Memory B cell (primary cell): ENCODE measurements at regions not wholly inside any gene's neighbourhood (a gene's known extent, or its start where the extent isn't known, plus 50 kb on each side); places are given as distances from the start of the nearest gene placed in this dataset.

Experiments
- ATAC-seq: fragments of 150-1000 bp; cut with Tn5 transposase; 2 replicates; pipeline ENCODE4 v1.10.0; 2021; ENCODE audit warnings: low read depth, mild to moderate bottlenecking, moderate library complexity
- DNase-seq, 2 donors: peaks; one replicate each; pipeline ENCODE4 v3.0.0; 2022; ENCODE audit warnings: low spot score in 2 of 2
- H3K27ac Mint-ChIP-seq: one replicate; pipeline ENCODE4 v1.8.0; 2022; ENCODE audit warnings: mild to moderate bottlenecking, moderate library complexity, mixed read lengths
- H3K27me3 Mint-ChIP-seq: one replicate; pipeline ENCODE4 v1.8.0; 2022; ENCODE audit warnings: mixed read lengths
- H3K36me3 Mint-ChIP-seq: one replicate; pipeline ENCODE4 v1.8.0; 2022; ENCODE audit warnings: mild to moderate bottlenecking, mixed read lengths
- H3K4me1 Mint-ChIP-seq: one replicate; pipeline ENCODE4 v1.8.0; 2022; ENCODE audit warnings: mixed read lengths
- H3K4me3 Mint-ChIP-seq: one replicate; pipeline ENCODE4 v1.8.0; 2022; ENCODE audit warnings: mild to moderate bottlenecking, moderate library complexity, mixed read lengths
- H3K9me3 Mint-ChIP-seq: one replicate; pipeline ENCODE4 v1.8.0; 2022; ENCODE audit warnings: mixed read lengths

DNA sequence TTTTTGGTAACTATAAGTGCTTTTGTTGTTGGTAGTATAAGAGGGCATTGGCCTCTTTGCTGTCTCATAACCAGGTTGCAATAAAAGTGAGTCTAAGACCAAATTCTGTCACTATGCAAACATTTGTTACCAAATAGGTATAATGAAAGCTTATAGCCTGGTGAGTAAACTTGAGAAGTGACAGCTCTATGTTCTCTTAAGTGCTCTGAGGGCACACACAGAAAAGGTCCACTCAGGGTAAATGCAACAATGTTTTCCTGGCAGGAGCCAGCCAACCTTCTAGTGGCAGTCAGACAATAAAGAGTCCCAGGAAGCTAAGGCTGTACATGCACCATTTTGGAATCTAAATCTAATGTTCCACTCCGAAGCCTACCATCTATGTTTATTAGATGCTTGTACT, 262.1 kb upstream of the TGFBR2 start:
- Mint-ChIP-seq H3K4me1 (peaks cover 2% of the 10 kb centered on the region), H3K27ac (no peak overlapping the region), H3K4me3 (no peak overlapping the region), H3K27me3 (no peaks in the 10 kb centered on the region), H3K36me3 (no peaks in the 10 kb centered on the region), H3K9me3 (no peaks in the 10 kb centered on the region)
- DNase-seq = no peak
- no peak for ATAC-seq

DNA sequence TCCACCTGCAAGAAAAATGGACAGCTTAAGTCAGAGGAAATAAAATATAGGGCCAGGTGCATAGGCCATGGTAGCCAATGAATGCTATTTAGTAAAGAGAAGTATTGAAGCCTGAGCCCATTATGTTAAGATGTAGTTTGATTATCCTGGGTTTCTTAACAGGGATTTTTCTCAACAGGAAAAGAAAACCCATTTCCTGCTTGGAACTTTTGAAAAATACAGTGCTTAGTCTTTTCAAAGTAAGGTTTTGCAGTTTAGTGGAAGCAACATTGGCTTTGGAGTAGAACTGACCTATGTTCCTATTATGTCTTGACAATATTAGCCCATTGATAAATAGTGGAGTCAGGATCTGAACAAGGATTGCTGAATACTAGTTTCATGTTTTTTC, 259.5 kb upstream of the TGFBR2 start:
- ATAC-seq (no peak), DNase-seq (no peak)
- Mint-ChIP-seq H3K4me1 (no peaks in the 10 kb centered on the region), H3K27ac (no peak overlapping the region), H3K4me3 (no peak overlapping the region), H3K9me3 (no peaks in the 10 kb centered on the region), H3K36me3 (no peaks in the 10 kb centered on the region), H3K27me3 (peaks cover 6% of the 10 kb centered on the region)

DNA sequence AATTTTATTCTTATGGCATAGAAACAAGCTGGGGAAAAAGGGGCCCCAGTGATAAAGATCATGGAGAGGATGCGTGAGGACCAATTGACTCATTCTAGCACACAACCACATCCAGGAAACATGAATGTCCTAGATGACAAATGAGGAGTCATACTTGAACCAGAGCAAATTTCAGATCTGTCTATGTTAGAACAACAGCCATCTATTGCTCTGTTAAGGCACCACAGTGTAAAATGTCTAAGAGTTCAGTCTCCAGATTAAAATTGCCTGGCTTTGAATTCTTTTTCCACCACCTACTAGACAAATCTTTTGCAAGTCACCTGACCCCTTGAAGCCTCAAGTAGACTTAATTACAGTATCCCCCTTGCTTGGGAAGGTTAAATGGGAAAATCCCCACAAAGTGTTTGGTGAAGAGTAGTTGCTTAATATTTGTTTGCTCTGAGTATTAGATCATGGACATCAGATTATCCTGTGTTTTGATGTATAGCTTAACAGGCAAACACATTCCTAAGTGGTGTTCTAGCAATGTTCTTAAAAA, 258.7 kb upstream of the TGFBR2 start:
- H3K9me3 Mint-ChIP-seq = no peaks in the 10 kb centered on the region
- DNase-seq = no peak
- H3K27ac Mint-ChIP-seq = no peak overlapping the region
- H3K4me3 Mint-ChIP-seq = no peak overlapping the region
- no peaks in the 10 kb centered on the region for H3K36me3 Mint-ChIP-seq
- ATAC-seq = no peak
- peaks cover 8% of the 10 kb centered on the region for H3K27me3 Mint-ChIP-seq
- H3K4me1 Mint-ChIP-seq = peaks cover 2% of the 10 kb centered on the region

DNA sequence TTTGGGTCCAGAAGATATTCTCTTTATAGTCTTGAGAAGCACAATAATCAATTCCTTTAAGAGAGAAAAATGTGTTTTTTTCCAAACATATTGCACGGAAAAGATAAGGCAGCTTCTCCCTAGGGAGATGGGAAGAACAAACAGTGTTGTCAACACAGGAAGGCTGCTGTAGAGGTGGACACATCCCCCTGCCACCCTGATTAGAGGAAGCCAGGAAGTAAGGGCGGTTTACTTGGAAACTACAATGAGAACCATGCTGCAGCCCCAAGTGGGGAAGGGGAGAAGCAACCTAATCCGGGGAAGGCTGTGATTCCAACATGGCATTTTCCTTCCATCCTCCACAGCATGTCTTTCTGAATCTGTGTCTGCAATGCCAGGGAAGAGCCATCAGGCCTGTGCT, 256.9 kb upstream of the TGFBR2 start:
- ATAC-seq (no peak), DNase-seq (no peak)
- H3K27ac Mint-ChIP-seq = no peak overlapping the region
- H3K27me3 Mint-ChIP-seq = peaks cover 10% of the 10 kb centered on the region
- H3K4me1 Mint-ChIP-seq = peaks cover 15% of the 10 kb centered on the region
- no peak overlapping the region for H3K4me3 Mint-ChIP-seq
- H3K9me3 Mint-ChIP-seq = no peaks in the 10 kb centered on the region
- no peaks in the 10 kb centered on the region for H3K36me3 Mint-ChIP-seq

DNA sequence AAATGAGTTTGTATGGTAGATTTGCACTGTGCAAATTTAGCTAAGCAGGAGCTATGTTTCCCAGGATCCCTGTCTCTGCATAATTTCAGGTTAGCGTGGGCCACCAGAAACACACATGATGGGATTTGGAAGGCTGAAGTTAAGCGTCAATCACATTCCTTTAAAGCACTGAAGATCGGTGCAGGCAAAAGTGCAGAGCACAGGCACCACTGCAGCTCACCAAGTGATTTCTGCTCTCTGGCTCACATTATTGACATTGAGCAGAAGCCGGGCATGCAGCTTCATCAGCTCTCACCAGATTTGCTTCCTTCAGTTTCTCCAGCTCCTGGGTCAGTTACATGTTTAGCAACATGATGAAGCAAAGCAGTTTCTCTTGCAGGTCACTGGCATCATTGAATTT, 256.4 kb upstream of the TGFBR2 start:
- peaks cover 10% of the 10 kb centered on the region for H3K27me3 Mint-ChIP-seq
- ATAC-seq = no peak
- no peaks in the 10 kb centered on the region for H3K36me3 Mint-ChIP-seq
- H3K4me3 Mint-ChIP-seq = no peak overlapping the region
- no peak for DNase-seq
- H3K27ac Mint-ChIP-seq = no peak overlapping the region
- no peaks in the 10 kb centered on the region for H3K9me3 Mint-ChIP-seq
- H3K4me1 Mint-ChIP-seq = peaks cover 19% of the 10 kb centered on the region

DNA sequence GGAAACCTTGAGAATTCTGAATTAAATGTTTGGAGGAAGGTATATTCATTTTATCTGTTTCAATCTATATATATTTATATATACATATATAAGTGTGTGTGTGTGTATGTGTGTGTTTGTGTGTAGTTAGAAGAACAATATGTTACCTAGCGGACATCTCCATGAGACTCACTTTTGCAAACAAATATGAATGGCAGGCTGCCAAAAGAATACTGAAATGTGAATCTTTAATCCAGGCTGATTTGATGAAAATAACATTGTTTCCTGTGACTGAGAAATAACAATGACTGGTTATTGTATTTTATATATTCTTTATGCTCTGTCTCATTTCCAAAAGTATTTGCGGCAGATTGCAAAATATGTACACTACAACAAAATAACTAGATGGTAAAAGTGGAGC, 255.5 kb upstream of the TGFBR2 start:
- H3K27ac Mint-ChIP-seq = no peak overlapping the region
- H3K4me1 Mint-ChIP-seq = peaks cover 27% of the 10 kb centered on the region
- no peaks in the 10 kb centered on the region for H3K9me3 Mint-ChIP-seq
- DNase-seq (no peak), ATAC-seq (no peak)
- no peaks in the 10 kb centered on the region for H3K36me3 Mint-ChIP-seq
- no peak overlapping the region for H3K4me3 Mint-ChIP-seq
- peaks cover 10% of the 10 kb centered on the region for H3K27me3 Mint-ChIP-seq

DNA sequence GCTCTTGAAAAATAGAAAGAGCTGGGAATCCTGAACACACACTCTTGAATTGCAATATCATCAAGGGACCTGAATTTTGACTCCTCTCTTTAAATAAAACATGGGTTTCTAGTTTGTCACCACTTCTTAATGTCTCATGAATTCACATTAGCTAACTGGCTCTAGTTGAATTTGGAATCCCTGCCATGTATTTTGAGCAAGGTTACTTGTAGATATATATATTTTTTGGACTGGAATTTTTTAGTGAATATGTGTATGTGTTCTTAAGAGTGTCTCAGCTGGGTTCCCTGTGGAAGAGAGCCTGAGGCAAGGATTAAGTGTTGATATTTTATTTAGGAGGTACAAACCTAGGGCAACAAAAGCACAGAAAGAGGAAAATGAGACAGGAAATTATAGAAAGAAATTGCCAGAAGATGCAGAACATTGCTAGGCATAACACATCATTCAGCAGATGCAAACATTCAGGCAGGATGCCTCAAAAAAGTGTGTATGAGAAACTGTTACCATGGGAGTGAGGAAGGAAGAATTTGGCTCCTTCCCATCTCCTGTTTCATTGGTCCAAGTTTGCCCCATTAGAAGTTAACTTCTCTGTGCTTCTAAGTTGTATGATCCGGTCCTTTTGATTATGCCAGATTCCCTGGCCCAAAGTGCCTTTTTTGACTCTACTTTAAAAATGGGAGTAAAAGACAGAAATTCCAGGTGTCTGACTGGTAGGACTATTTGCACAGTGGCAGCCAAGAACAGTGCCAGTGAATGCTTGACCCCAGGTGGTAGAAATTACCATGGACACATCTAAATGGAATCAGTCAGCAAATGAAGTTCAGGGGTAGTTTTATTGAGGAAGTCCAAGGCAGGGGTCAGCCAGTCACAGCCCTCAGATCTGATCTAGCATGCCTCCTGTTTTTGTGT, 253.7 kb upstream of the TGFBR2 start:
- ATAC-seq (no peak), DNase-seq (no peak)
- H3K9me3 Mint-ChIP-seq = no peaks in the 10 kb centered on the region
- H3K27ac Mint-ChIP-seq = no peak overlapping the region
- H3K4me3 Mint-ChIP-seq = no peak overlapping the region
- H3K4me1 Mint-ChIP-seq = peaks cover 27% of the 10 kb centered on the region
- H3K36me3 Mint-ChIP-seq = no peaks in the 10 kb centered on the region
- peaks cover 11% of the 10 kb centered on the region for H3K27me3 Mint-ChIP-seq

DNA sequence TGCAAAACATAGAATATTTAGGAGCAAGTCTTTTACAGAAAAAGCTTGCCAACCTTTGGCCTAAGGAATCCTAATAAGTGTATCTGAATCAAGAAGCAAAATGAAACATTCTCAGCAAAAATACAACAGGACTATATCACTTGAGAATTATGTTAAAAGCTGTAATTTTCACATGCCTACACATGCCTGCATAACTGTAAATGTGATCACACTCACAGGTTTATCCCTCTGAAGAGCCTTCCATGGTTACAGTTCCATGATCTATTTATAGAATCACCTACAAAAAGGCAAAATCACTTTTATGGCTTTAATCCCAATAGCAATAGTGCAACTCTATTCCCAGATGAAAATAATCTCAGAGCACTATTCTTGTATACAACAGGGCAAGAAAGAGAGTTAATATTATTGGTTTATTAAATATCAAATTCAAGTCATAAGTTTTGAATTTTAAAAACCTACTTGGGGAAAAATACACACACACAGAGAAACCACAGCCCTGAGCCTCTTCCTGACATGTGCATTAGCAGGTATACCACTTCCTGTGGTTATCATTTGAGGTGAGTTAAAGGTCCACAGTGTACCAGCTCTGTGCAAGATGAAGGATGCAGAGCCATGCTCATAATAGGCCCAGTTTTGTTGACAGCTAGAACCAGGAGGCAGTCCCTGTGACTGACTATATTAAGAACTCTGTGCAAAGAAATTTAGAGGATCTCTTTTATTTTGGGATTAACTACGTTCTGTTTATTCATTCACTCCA, 252.5 kb upstream of the TGFBR2 start:
- no peaks in the 10 kb centered on the region for H3K9me3 Mint-ChIP-seq
- H3K27ac Mint-ChIP-seq = no peak overlapping the region
- DNase-seq (peak in 1 of 2 donors; percentile 19), ATAC-seq (peak; percentile 96)
- peaks cover 27% of the 10 kb centered on the region for H3K4me1 Mint-ChIP-seq
- no peaks in the 10 kb centered on the region for H3K36me3 Mint-ChIP-seq
- peaks cover 15% of the 10 kb centered on the region for H3K27me3 Mint-ChIP-seq
- no peak overlapping the region for H3K4me3 Mint-ChIP-seq

DNA sequence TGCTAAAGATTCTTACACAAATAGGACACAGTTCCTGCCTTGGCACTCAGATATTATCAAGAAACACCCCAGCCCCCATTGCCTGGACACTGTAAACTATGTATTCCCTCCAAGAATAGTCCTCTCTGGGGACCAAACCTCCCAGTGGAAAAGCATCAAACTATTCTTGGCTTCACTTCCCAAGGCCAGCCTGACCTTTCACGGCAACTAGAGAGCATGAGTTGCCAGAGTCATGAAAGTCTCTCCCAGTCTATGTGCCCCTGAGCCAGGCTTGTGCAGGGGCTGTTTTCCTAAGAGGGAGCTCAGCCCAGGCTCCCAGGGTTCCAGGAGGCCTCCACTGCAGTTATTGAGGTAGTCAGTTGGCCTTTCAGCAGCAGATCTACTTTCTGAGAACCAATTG, 251.9 kb upstream of the TGFBR2 start:
- Mint-ChIP-seq H3K27me3 (peaks cover 17% of the 10 kb centered on the region), H3K4me3 (no peak overlapping the region)

DNA sequence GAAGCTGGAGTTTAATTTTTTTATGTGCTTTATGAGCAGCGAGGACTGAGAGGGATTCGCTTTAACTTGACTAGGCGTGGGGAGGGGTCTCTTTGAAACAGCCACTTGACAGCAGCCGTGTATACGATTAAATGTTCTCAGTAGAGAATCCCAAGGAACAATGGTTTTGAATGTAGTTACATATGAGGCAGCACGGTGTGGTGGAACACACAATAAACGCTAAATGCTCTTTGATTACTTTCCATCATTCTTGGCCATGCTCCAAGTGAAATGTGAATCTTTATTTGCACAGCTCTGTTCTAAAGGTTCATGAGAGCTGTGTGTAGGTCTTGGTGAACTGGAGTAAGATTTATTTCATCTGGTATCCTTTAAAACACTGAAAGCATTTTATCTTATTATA, 251.4 kb upstream of the TGFBR2 start:
- Mint-ChIP-seq H3K4me1 (peaks cover 27% of the 10 kb centered on the region), H3K27ac (no peak overlapping the region), H3K36me3 (no peaks in the 10 kb centered on the region), H3K4me3 (no peak overlapping the region), H3K27me3 (peaks cover 17% of the 10 kb centered on the region), H3K9me3 (no peaks in the 10 kb centered on the region)
- ATAC-seq = no peak
- DNase-seq = no peak

More for the DNA sequence above, 251.9 kb upstream of the TGFBR2 start:
- Mint-ChIP-seq H3K9me3 (no peaks in the 10 kb centered on the region), H3K4me1 (peaks cover 27% of the 10 kb centered on the region), H3K27ac (no peak overlapping the region), H3K36me3 (no peaks in the 10 kb centered on the region)
- DNase-seq (no peak), ATAC-seq (no peak)

DNA sequence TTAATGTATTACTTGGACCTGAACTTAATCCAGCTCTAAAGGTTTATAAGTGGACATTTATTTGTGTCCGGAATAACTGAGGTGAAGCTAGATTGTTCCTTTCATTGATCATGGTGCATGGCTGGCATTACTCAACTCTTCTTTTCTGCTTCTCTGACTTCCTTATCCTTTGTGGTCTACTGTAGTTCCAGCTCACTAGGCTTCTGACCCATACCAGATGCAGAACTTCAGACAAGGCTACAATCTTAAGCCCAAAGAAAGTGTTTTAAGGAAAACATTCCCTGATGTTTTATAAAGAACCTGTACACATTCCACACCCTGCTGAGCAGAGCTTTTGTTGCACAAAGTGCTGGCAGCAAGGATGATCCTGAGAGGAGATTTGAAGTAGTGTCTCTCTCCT, 250.8 kb upstream of the TGFBR2 start:
- Mint-ChIP-seq H3K9me3 (no peaks in the 10 kb centered on the region), H3K27ac (no peak overlapping the region), H3K4me1 (peaks cover 27% of the 10 kb centered on the region), H3K36me3 (no peaks in the 10 kb centered on the region), H3K4me3 (no peak overlapping the region), H3K27me3 (peaks cover 15% of the 10 kb centered on the region)
- ATAC-seq (peak; percentile 75), DNase-seq (peak in 1 of 2 donors; percentile 16)

DNA sequence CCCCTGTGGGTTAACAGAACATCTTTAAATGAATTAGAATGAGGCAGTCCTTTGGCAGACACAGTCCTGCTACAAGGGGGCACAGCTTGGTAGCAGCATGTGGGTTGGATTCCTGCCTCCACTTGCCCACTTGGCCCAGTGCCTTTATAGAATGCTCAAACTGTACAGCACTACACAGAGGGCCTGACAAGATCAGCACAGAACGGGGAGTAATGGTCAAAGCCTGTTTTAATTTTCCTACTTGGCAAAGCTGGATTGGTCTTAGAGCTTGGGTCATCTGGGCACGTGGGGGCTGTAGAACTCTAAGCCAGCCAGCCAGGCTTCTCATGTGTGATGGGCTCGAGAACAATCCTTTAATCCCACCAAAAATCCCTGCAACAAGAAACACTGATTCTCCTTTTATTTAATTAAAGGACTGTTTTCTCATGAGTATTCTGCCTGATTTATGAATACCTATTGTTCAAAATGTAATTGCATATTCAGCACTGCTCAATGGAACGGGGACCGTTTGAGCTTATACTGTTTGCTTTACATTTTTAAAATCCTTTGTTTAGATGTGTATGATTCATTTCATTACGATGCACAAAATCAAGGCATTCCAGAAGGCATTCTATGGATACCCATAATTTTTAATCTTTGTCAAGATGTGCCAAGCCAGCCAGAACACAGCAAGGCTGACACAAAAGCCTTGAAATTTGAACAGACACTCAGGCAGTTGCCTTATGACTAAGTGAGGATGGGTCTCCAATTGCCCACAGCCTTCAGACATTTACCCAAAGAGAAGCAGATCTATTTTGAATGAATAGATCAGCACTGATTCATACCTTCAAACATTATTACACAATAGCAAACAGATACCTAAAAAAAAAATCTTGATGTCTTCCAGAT, 249.3 kb upstream of the TGFBR2 start:
- DNase-seq (no peak), ATAC-seq (no peak)
- H3K27me3 Mint-ChIP-seq = peaks cover 11% of the 10 kb centered on the region
- H3K27ac Mint-ChIP-seq = no peak overlapping the region
- H3K4me1 Mint-ChIP-seq = peaks cover 27% of the 10 kb centered on the region
- H3K36me3 Mint-ChIP-seq = no peaks in the 10 kb centered on the region
- no peaks in the 10 kb centered on the region for H3K9me3 Mint-ChIP-seq
- H3K4me3 Mint-ChIP-seq = no peak overlapping the region

DNA sequence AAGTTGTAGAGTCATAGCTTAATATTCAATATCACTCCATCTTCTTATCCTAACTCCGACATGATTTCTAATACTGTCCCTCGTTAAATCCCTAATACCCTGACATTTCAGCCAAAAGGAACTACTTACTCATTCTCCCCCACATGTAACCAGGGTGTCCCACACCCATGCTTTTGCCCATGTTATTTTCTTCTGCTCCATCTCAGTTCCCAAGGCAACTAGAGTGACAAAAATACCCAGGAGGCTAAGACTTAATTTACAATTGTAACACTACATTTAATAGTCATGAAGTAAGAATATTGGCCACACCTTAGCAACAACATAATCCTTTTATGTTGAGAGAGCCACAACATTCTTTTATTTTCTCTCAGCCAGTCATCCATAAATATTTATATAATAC, 248.5 kb upstream of the TGFBR2 start:
- ATAC-seq (no peak), DNase-seq (no peak)
- no peak overlapping the region for H3K27ac Mint-ChIP-seq
- no peak overlapping the region for H3K4me3 Mint-ChIP-seq
- peaks cover 24% of the 10 kb centered on the region for H3K4me1 Mint-ChIP-seq
- H3K36me3 Mint-ChIP-seq = no peaks in the 10 kb centered on the region
- H3K27me3 Mint-ChIP-seq = peaks cover 8% of the 10 kb centered on the region
- H3K9me3 Mint-ChIP-seq = no peaks in the 10 kb centered on the region
